Ovary (tissue), 7 donors: ENCODE measurements at regions not wholly inside any gene's neighbourhood (a gene's known extent, or its start where the extent isn't known, plus 50 kb on each side); places are given as distances from the start of the nearest gene placed in this dataset.
"Not testable (repeated sequence)": the region's sequence is repeated elsewhere in the genome, so short reads cannot be mapped to it uniquely, and the experiment has no call there.

Source experiments
- DNase-seq, 5 donors: peaks; one replicate each; pipeline ENCODE4 v3.0.0-alpha.2; 2019 to 2020
- H3K27ac ChIP-seq, 2 donors: fragments of 200-600 bp; one replicate each; pipeline versions ENCODE4 v1.5.1 to v1.8.0; 2019 to 2022
- H3K27me3 ChIP-seq: fragments of 200-600 bp; one replicate; pipeline ENCODE4 v1.8.0; 2022
- H3K36me3 ChIP-seq: fragments of 200-600 bp; sonication (generic); one replicate; pipeline ENCODE4 v1.5.1; 2019
- H3K4me1 ChIP-seq: one replicate; pipeline ENCODE4 v1.8.1; 2013; ENCODE audit warnings: mild to moderate bottlenecking, moderate library complexity; ENCODE audit not compliant: insufficient read depth
- H3K4me3 ChIP-seq: fragments of 200-600 bp; sonication (generic); one replicate; pipeline ENCODE4 v1.5.1; 2017
- H3K9me3 ChIP-seq, 2 donors: fragments of 200-600 bp in 1 of 2; sonication (generic) in 1 of 2; one replicate each; pipeline versions ENCODE4 v1.5.1 to v1.8.1; 2013 to 2019; ENCODE audit warnings: mild to moderate bottlenecking in 1 of 2, moderate library complexity in 1 of 2
- EP300 ChIP-seq: sonication (generic); formaldehyde crosslinking; IDR thresholded peaks from one replicate; pipeline ENCODE4 v1.6.1; 2017; ENCODE audit warnings: antibody characterized with exemption
- POLR2A ChIP-seq: fragments of 450-650 bp; IDR thresholded peaks from one replicate; pipeline ENCODE4 v1.6.1; 2017; ENCODE audit warnings: antibody characterized with exemption, mild to moderate bottlenecking, moderate library complexity
- WGBS, 3 donors: extraction: QIAGEN DNeasy Blood & Tissue Kit in 1 of 3; methylation state at CpG; one replicate each; pipeline versions ENCODE4 v1.1.5 to v1.1.7; 2013 to 2017; 5-methylcytosine and 5-hydroxymethylcytosine counted together
- intact Hi-C, 4 donors: fragments of 100-400 bp; cut with DNase I; formaldehyde crosslinking; loops; one replicate each; pipeline versions ENCODE4 v1.11.0 to v1.15.1; 2022 to 2023
- TF ChIP-seq, protein P1 (sequence below), 3 donors: fragments of 450-650 bp in 2 of 3; fragments of 200-600 bp in 1 of 3; IDR thresholded peaks; one replicate each; pipeline versions ENCODE4 v1.5.1 to v1.8.0; 2016 to 2022; ENCODE audit warnings: antibody characterized with exemption in 3 of 3, mild to moderate bottlenecking in 1 of 3
- donor health status: DM: no; HTN: no; CAD: no; lungs with moderate emphysema.
- donor health status: DM: no; HTN: no; CAD: no.
- donor health status: Bipolar disorder and iron deficiency.
- donor health status: DM: no; HTN: no; CAD: no.
- donor health status: DM: yes; HTN: yes; CAD: no.

GRCh38 chr13:44797685-44798084 lies 191.6 kb downstream of the NUFIP1 start:
- intact Hi-C loops, result no loop called here
- TF ChIP-seq, protein P1, sequence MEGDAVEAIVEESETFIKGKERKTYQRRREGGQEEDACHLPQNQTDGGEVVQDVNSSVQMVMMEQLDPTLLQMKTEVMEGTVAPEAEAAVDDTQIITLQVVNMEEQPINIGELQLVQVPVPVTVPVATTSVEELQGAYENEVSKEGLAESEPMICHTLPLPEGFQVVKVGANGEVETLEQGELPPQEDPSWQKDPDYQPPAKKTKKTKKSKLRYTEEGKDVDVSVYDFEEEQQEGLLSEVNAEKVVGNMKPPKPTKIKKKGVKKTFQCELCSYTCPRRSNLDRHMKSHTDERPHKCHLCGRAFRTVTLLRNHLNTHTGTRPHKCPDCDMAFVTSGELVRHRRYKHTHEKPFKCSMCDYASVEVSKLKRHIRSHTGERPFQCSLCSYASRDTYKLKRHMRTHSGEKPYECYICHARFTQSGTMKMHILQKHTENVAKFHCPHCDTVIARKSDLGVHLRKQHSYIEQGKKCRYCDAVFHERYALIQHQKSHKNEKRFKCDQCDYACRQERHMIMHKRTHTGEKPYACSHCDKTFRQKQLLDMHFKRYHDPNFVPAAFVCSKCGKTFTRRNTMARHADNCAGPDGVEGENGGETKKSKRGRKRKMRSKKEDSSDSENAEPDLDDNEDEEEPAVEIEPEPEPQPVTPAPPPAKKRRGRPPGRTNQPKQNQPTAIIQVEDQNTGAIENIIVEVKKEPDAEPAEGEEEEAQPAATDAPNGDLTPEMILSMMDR (IDR thresholded peaks at IDR 0.05), result no peak
- TF ChIP-seq EP300, result no peak
- TF ChIP-seq POLR2A, result no peak
- Histone ChIP-seq H3K27ac (no peak overlapping the region), H3K9me3 (no peaks in the 10 kb centered on the region), H3K4me1 (no peaks in the 10 kb centered on the region), H3K4me3 (no peak overlapping the region), H3K27me3 (no peaks in the 10 kb centered on the region), H3K36me3 (no peaks in the 10 kb centered on the region)
- DNase-seq, result no peak
- WGBS, 3 donors, result 62 to 71% (median 69%) methylated on average over 2 of the region's 2 CpGs

DNA sequence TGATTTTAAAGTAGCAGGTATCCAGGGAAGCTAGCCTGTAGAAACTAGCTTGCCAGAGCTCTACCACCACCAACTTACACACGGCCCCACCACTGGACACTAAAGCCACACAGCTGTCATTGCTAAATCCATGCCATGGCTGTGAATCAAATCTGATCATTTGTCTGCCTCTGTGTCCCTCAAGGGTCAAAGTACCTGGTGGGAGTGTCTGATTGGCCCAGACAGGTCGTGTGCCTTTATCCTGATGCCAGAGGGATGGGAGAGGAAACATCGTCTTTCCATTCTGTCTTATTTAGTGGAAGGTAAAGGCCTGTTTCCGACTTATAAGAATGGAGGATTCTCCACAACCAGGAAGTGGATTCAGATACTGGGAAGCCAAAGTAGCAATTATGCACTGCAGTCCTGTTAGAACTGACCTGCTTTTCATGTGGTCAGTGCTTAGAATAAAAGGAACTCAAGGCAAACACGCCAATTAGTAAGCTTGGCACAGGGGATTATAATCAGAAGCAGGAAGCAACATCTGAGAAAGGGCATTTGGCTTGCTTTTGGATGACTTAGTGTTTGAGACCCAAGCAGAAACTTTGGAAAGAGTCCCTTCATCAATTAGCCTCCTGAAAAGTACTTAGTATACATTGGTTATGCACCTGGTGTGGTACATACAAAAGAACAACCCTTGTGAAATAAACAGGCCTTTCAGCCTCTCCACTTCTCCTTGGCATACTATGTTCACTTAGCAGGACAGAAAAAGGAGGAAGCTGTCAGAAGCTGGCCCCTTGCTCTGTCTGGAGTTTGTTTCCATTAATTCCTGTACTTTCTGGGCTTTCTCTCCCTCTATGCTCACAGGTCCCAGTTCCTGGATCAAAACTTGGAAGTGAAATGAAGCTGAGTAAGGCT lies 192.4 kb downstream of the NUFIP1 start:
- TF ChIP-seq POLR2A, result no peak
- no peak overlapping the region for H3K4me3 ChIP-seq
- no peaks in the 10 kb centered on the region for H3K4me1 ChIP-seq
- H3K27me3 ChIP-seq, result no peaks in the 10 kb centered on the region
- no peaks in the 10 kb centered on the region for H3K9me3 ChIP-seq
- 79 to 94% (median 90%) methylated on average over 5 of the region's 5 CpGs for WGBS, 3 donors
- DNase-seq, result no peak
- no peak overlapping the region for H3K27ac ChIP-seq
- intact Hi-C loops, result no loop called here
- H3K36me3 ChIP-seq, result no peaks in the 10 kb centered on the region

- intact Hi-C loops, H3K9me3 ChIP-seq: not testable (repeated sequence)
- WGBS, 3 donors, result 88 to 97% (median 96%) methylated on average over 2 of the region's 2 CpGs
Observed at GRCh38 chr13:44796039-44796438, 193.2 kb downstream of the NUFIP1 start.

GRCh38 chr13:44795176-44795575 lies 194.1 kb downstream of the NUFIP1 start:
- no peaks in the 10 kb centered on the region for H3K9me3 ChIP-seq
- DNase-seq, result no peak
- H3K4me1 ChIP-seq, result no peaks in the 10 kb centered on the region
- no peaks in the 10 kb centered on the region for H3K36me3 ChIP-seq
- H3K27me3 ChIP-seq, result no peaks in the 10 kb centered on the region
- 89 to 95% (median 93%) methylated on average over 2 of the region's 2 CpGs for WGBS, 3 donors
- intact Hi-C loops, result no loop called here
- no peak overlapping the region for H3K27ac ChIP-seq
- TF ChIP-seq, protein P1 (IDR thresholded peaks at IDR 0.05), result no peak
- TF ChIP-seq POLR2A (no peak), EP300 (no peak)
- H3K4me3 ChIP-seq, result no peak overlapping the region

More at GRCh38 chr13:44796039-44796438, 193.2 kb downstream of the NUFIP1 start:
- not testable (repeated sequence) for H3K27me3 ChIP-seq, H3K4me3 ChIP-seq, H3K4me1 ChIP-seq, DNase-seq, H3K36me3 ChIP-seq, H3K27ac ChIP-seq

DNA sequence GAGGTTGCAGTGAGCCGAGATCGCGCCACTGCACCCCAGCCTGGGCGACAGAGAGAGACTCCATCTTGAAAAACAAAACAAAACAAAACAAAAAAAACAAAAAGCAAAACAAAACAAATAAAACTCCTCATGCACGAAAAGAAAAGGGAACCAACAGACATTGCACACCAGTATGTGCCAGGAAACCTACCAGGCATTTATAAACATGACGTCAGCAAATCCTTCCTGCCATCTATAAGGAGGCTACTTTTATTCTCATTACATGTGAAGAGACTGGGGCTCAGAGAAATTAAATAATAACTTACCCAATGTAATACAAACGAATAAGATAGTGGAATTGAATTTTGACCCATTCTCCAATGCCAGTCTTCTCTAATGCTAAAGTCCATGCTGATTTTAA lies 197.2 kb downstream of the NUFIP1 start:
- no peak for DNase-seq
- Histone ChIP-seq H3K27ac (no peak overlapping the region), H3K27me3 (no peaks in the 10 kb centered on the region), H3K4me3 (no peak overlapping the region), H3K36me3 (no peaks in the 10 kb centered on the region), H3K4me1 (no peaks in the 10 kb centered on the region), H3K9me3 (no peaks in the 10 kb centered on the region)
- no peak for TF ChIP-seq POLR2A
- WGBS, 3 donors, result 75 to 83% (median 80%) methylated on average over 7 of the region's 7 CpGs
- intact Hi-C loops, result no loop called here

GRCh38 chr13:44790289-44790688 lies 199.0 kb downstream of the NUFIP1 start:
- Histone ChIP-seq H3K36me3 (no peaks in the 10 kb centered on the region), H3K4me1 (no peaks in the 10 kb centered on the region), H3K4me3 (no peak overlapping the region), H3K9me3 (no peaks in the 10 kb centered on the region), H3K27me3 (no peaks in the 10 kb centered on the region), H3K27ac (no peak overlapping the region)
- intact Hi-C loops, result no loop called here
- no peak for DNase-seq
- WGBS, 3 donors, result 59 to 73% (median 62%) methylated on average over 4 of the region's 4 CpGs
- TF ChIP-seq, protein P1 (IDR thresholded peaks at IDR 0.05), result no peak
